ENCODE measurements at regions not wholly inside any gene's neighbourhood (a gene's known extent, or its start where the extent isn't known, plus 50 kb on each side); places are given as distances from the start of the nearest gene placed in this dataset.

- no peak for TF ChIP-seq CTCF (IDR thresholded peaks at IDR 0.05; ENCODE audit: low read depth, low read length)
- no peak for DNase-seq (ENCODE audit: low read depth in 2 of 2)
- H3K4me3 ChIP-seq (replicated peaks in 1 of 2; ENCODE audit: low read depth in 2 of 2, low read length in 2 of 2): no peak overlapping the region
Observed at GRCh38 chr11:29100967-29101366, 915.9 kb downstream of the KCNA4 start.

GRCh38 chr11:29095821-29096220 is 921.0 kb downstream of the KCNA4 start:
- DNase-seq (ENCODE audit: low read depth in 2 of 2): no peak
- TF ChIP-seq CTCF (IDR thresholded peaks at IDR 0.05; ENCODE audit: low read depth, low read length): no peak
- H3K4me3 ChIP-seq (replicated peaks in 1 of 2; ENCODE audit: low read depth in 2 of 2, low read length in 2 of 2): no peak overlapping the region

- DNase-seq (ENCODE audit: low read depth in 2 of 2): peak; percentile 55 to 65
- no peak for TF ChIP-seq CTCF (IDR thresholded peaks at IDR 0.05; ENCODE audit: low read depth, low read length)
- H3K4me3 ChIP-seq (replicated peaks in 1 of 2; ENCODE audit: low read depth in 2 of 2, low read length in 2 of 2): no peak overlapping the region
Observed at GRCh38 chr11:29093416-29094120, 923.3 kb downstream of the KCNA4 start.

- no peak for TF ChIP-seq CTCF (IDR thresholded peaks at IDR 0.05; ENCODE audit: low read depth, low read length)
- H3K4me3 ChIP-seq (replicated peaks in 1 of 2; ENCODE audit: low read depth in 2 of 2, low read length in 2 of 2): no peak overlapping the region
- no peak for DNase-seq (ENCODE audit: low read depth in 2 of 2)
Observed at GRCh38 chr11:29087200-29087812, 929.5 kb downstream of the KCNA4 start.

- no peak overlapping the region for H3K4me3 ChIP-seq (replicated peaks in 1 of 2; ENCODE audit: low read depth in 2 of 2, low read length in 2 of 2)
- DNase-seq (ENCODE audit: low read depth in 2 of 2): no peak
- TF ChIP-seq CTCF (IDR thresholded peaks at IDR 0.05; ENCODE audit: low read depth, low read length): no peak
Observed at GRCh38 chr11:29075726-29076125, 941.1 kb downstream of the KCNA4 start.

- no peak for TF ChIP-seq CTCF (IDR thresholded peaks at IDR 0.05; ENCODE audit: low read depth, low read length)
- peak in 1 of 2 donors; percentile 40 for DNase-seq (ENCODE audit: low read depth in 2 of 2)
- no peak overlapping the region for H3K4me3 ChIP-seq (replicated peaks in 1 of 2; ENCODE audit: low read depth in 2 of 2, low read length in 2 of 2)
Observed at GRCh38 chr11:29063630-29064361, 953.0 kb downstream of the KCNA4 start.
